ENCODE measurements at regions not wholly inside any gene's neighbourhood (a gene's known extent, or its start where the extent isn't known, plus 50 kb on each side); places are given as distances from the start of the nearest gene placed in this dataset.

- Histone ChIP-seq H3K36me3 (replicated peaks in 1 of 2; ENCODE audit: control insufficient read depth in 1 of 2, insufficient read depth in 2 of 2, low read length in 2 of 2) (no peaks in the 10 kb centered on the region), H3K27ac (ENCODE audit: extremely low read length, insufficient read depth, low read length) (no peak overlapping the region), H3K79me2 (ENCODE audit: insufficient read depth, low read length) (no peaks in the 10 kb centered on the region), H3K4me1 (ENCODE audit: insufficient read depth, low read length) (no peaks in the 10 kb centered on the region), H4K20me1 (ENCODE audit: insufficient read depth, low read length) (no peaks in the 10 kb centered on the region), H3K27me3 (ENCODE audit: control insufficient read depth in 1 of 2, insufficient read depth in 2 of 2, low read length in 2 of 2) (no peaks in the 10 kb centered on the region), H3K9me3 (ENCODE audit: low read length) (peaks cover 9% of the 10 kb centered on the region; the same call in 1 of the 2 replicates), H3K9ac (ENCODE audit: insufficient read depth, low read depth, low read length) (no peak overlapping the region), H3K4me3 (replicated peaks in 1 of 3; ENCODE audit: insufficient read depth in 1 of 3, low read depth in 2 of 3, low read length in 3 of 3) (no peak overlapping the region), H3K4me2 (ENCODE audit: low read depth, low read length) (no peak overlapping the region), H2AFZ (ENCODE audit: low read length) (no peak overlapping the region)
- DNase-seq (ENCODE audit: low spot score) (no peak), ATAC-seq (no peak), FAIRE-seq (no peak)
- CTCF ChIA-PET (ENCODE audit: low intra/inter-chr PET ratio, low total read pairs) = no interaction called here
- POLR2A ChIA-PET = no interaction called here
- 25% methylated on average over 6 of the region's 6 CpGs for WGBS (ENCODE audit: low lambda C conversion rate)
- no TSS peak for BruUV-seq (replicated peaks)
- intact Hi-C loops (cut with micrococcal nuclease; ENCODE audit: unreplicated experiment) = no loop called here
- no peak for TF ChIP-seq HNRNPLL (IDR thresholded peaks at IDR 0.05; ENCODE audit: low read depth, low read length, poor library complexity, severe bottlenecking)
- TF ChIP-seq ZNF605 (CRISPR knock-in tag; IDR thresholded peaks at IDR 0.05) = no peak
- no peak for TF ChIP-seq ZNF430 (CRISPR knock-in tag; IDR thresholded peaks at IDR 0.05)
- TF ChIP-seq CREB1 (IDR thresholded peaks at IDR 0.05) = no peak
- no peak for TF ChIP-seq CREB1 (CRISPR knock-in tag; IDR thresholded peaks at IDR 0.05)
- in situ Hi-C loops (cut with HindIII; ENCODE audit: extremely low pct_ligation_motif_present, low pct_unique_long_range_greater_than_20kb) = no loop called here
Measured at GRCh38 chr4:181909368-181909767, 333.8 kb upstream of the TENM3 start.

GRCh38 chr4:181911420-181911819 is 331.8 kb upstream of the TENM3 start:
- Histone ChIP-seq H3K9me3 (ENCODE audit: low read length) (peaks cover 9% of the 10 kb centered on the region; the same call in 1 of the 2 replicates), H3K4me3 (replicated peaks in 1 of 3; ENCODE audit: insufficient read depth in 1 of 3, low read depth in 2 of 3, low read length in 3 of 3) (no peak overlapping the region), H2AFZ (ENCODE audit: low read length) (no peak overlapping the region), H3K4me2 (ENCODE audit: low read depth, low read length) (no peak overlapping the region), H3K27ac (ENCODE audit: extremely low read length, insufficient read depth, low read length) (no peak overlapping the region), H3K36me3 (replicated peaks in 1 of 2; ENCODE audit: control insufficient read depth in 1 of 2, insufficient read depth in 2 of 2, low read length in 2 of 2) (no peaks in the 10 kb centered on the region), H3K9ac (ENCODE audit: insufficient read depth, low read depth, low read length) (no peak overlapping the region), H4K20me1 (ENCODE audit: insufficient read depth, low read length) (no peaks in the 10 kb centered on the region), H3K79me2 (ENCODE audit: insufficient read depth, low read length) (no peaks in the 10 kb centered on the region), H3K27me3 (ENCODE audit: control insufficient read depth in 1 of 2, insufficient read depth in 2 of 2, low read length in 2 of 2) (no peaks in the 10 kb centered on the region), H3K4me1 (ENCODE audit: insufficient read depth, low read length) (no peaks in the 10 kb centered on the region)
- TF ChIP-seq JUNB (CRISPR knock-in tag; IDR thresholded peaks at IDR 0.05; ENCODE audit: borderline replicate concordance) (no peak), YY1 (IDR thresholded peaks at IDR 0.05; ENCODE audit: insufficient read depth, insufficient replicate concordance, low read depth, low read length) (no peak)
- no peak for ATAC-seq
- ChIA-PET POLR2A (no interaction called here), CTCF (ENCODE audit: low intra/inter-chr PET ratio, low total read pairs) (no interaction called here)
- no TSS peak for BruUV-seq (replicated peaks)
- in situ Hi-C loops (cut with HindIII; ENCODE audit: extremely low pct_ligation_motif_present, low pct_unique_long_range_greater_than_20kb) = no loop called here
- DNase-seq (ENCODE audit: low spot score) = no peak
- 0% methylated on average over 2 of the region's 2 CpGs for WGBS (ENCODE audit: low lambda C conversion rate)
- intact Hi-C loops (cut with micrococcal nuclease; ENCODE audit: unreplicated experiment) = no loop called here
- no peak for FAIRE-seq

All from HepG2 (cell line).